ENCODE measurements at regions not wholly inside any gene's neighbourhood (a gene's known extent, or its start where the extent isn't known, plus 50 kb on each side); places are given as distances from the start of the nearest gene placed in this dataset.

DNA sequence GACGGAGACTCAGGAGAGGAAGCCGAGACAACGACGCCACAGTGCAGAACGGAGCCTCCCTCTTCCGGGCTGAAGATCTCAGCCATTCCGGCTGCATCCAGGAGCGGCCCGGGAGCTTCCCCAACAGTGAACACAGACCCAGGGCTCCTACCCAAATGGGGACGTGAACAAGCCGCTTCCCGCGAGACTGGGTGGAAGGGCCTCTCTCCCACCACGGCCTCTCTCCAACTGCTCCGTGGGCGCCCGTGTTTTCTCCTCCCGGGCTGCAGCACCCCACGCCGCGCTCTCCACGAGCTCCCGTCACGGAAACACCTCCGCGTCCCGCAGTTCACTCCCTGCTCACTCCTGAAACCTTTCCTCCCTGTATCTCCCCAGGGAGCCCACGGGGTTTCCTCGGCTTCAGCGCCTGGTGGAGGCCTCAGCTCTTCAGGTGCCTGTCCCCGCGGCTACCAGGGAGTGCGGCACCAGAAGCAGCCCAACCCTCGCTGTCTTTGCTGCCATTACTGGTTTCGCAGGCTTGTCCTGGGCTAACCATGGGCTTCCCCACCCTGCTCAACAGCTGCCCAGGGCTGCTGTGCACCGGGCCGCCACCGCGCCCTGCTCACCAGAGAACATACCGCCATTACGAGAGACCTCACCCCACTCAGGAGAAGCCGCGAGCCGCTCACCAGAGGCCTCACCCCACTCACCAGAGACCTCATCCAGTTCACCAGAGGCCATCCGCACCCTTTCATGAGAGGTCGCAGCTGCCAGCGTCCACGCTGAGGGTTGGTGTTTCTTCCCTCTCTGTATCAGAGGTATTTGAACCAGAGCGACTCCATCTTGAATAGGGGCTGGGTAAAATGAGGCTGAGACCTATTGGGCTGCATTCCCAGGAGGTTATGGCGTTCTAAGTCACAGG is 922.8 kb downstream of the QKI start:
- H3K4me1 ChIP-seq (ENCODE audit: control insufficient read depth in 1 of 2, insufficient read depth in 2 of 2, low read length in 2 of 2) = no peaks in the 10 kb centered on the region
- TF ChIP-seq, protein P1, sequence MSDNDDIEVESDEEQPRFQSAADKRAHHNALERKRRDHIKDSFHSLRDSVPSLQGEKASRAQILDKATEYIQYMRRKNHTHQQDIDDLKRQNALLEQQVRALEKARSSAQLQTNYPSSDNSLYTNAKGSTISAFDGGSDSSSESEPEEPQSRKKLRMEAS (IDR thresholded peaks at IDR 0.05) = no peak
- TF ChIP-seq, protein P2, sequence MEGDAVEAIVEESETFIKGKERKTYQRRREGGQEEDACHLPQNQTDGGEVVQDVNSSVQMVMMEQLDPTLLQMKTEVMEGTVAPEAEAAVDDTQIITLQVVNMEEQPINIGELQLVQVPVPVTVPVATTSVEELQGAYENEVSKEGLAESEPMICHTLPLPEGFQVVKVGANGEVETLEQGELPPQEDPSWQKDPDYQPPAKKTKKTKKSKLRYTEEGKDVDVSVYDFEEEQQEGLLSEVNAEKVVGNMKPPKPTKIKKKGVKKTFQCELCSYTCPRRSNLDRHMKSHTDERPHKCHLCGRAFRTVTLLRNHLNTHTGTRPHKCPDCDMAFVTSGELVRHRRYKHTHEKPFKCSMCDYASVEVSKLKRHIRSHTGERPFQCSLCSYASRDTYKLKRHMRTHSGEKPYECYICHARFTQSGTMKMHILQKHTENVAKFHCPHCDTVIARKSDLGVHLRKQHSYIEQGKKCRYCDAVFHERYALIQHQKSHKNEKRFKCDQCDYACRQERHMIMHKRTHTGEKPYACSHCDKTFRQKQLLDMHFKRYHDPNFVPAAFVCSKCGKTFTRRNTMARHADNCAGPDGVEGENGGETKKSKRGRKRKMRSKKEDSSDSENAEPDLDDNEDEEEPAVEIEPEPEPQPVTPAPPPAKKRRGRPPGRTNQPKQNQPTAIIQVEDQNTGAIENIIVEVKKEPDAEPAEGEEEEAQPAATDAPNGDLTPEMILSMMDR (IDR thresholded peaks at IDR 0.05 in 2 of 3, conservative IDR thresholded peaks at IDR 0.05 in 1 of 3; ENCODE audit: borderline replicate concordance in 1 of 3, insufficient read depth in 1 of 3, low read depth in 2 of 3, low read length in 2 of 3) = no peak
- TF ChIP-seq SIN3A (IDR thresholded peaks at IDR 0.05; ENCODE audit: low read depth) (no peak), EZH2 (IDR thresholded peaks at IDR 0.05) (no peak), CEBPB (IDR thresholded peaks at IDR 0.05; ENCODE audit: low read depth) (no peak), SP1 (IDR thresholded peaks at IDR 0.05; ENCODE audit: low read depth) (no peak), ZFX (IDR thresholded peaks at IDR 0.05) (no peak), EZH2phosphoT487 (IDR thresholded peaks at IDR 0.05; ENCODE audit: borderline replicate concordance) (no peak), JUND (IDR thresholded peaks at IDR 0.05) (no peak), TCF7L2 (IDR thresholded peaks at IDR 0.05; ENCODE audit: borderline replicate concordance, extremely low read depth, insufficient read depth, insufficient read length) (no peak), SRF (IDR thresholded peaks at IDR 0.05; ENCODE audit: low read depth) (no peak), CBX3 (IDR thresholded peaks at IDR 0.05; ENCODE audit: low read depth) (no peak), FOSL1 (IDR thresholded peaks at IDR 0.05; ENCODE audit: low read depth) (no peak), ZNF274 (IDR thresholded peaks at IDR 0.05; ENCODE audit: low read depth, low read length) (no peak), POLR2A (IDR thresholded peaks at IDR 0.05; ENCODE audit: borderline replicate concordance, extremely low read depth, insufficient read depth, insufficient read length) (no peak), YY1 (IDR thresholded peaks at IDR 0.05; ENCODE audit: extremely low read depth, insufficient replicate concordance, low read depth, low read length) (no peak)
- TF ChIP-seq, protein P3, sequence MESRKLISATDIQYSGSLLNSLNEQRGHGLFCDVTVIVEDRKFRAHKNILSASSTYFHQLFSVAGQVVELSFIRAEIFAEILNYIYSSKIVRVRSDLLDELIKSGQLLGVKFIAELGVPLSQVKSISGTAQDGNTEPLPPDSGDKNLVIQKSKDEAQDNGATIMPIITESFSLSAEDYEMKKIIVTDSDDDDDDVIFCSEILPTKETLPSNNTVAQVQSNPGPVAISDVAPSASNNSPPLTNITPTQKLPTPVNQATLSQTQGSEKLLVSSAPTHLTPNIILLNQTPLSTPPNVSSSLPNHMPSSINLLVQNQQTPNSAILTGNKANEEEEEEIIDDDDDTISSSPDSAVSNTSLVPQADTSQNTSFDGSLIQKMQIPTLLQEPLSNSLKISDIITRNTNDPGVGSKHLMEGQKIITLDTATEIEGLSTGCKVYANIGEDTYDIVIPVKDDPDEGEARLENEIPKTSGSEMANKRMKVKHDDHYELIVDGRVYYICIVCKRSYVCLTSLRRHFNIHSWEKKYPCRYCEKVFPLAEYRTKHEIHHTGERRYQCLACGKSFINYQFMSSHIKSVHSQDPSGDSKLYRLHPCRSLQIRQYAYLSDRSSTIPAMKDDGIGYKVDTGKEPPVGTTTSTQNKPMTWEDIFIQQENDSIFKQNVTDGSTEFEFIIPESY (IDR thresholded peaks at IDR 0.05; ENCODE audit: extremely low read depth, insufficient replicate concordance, low read length) = no peak
- TF ChIP-seq, protein P4, sequence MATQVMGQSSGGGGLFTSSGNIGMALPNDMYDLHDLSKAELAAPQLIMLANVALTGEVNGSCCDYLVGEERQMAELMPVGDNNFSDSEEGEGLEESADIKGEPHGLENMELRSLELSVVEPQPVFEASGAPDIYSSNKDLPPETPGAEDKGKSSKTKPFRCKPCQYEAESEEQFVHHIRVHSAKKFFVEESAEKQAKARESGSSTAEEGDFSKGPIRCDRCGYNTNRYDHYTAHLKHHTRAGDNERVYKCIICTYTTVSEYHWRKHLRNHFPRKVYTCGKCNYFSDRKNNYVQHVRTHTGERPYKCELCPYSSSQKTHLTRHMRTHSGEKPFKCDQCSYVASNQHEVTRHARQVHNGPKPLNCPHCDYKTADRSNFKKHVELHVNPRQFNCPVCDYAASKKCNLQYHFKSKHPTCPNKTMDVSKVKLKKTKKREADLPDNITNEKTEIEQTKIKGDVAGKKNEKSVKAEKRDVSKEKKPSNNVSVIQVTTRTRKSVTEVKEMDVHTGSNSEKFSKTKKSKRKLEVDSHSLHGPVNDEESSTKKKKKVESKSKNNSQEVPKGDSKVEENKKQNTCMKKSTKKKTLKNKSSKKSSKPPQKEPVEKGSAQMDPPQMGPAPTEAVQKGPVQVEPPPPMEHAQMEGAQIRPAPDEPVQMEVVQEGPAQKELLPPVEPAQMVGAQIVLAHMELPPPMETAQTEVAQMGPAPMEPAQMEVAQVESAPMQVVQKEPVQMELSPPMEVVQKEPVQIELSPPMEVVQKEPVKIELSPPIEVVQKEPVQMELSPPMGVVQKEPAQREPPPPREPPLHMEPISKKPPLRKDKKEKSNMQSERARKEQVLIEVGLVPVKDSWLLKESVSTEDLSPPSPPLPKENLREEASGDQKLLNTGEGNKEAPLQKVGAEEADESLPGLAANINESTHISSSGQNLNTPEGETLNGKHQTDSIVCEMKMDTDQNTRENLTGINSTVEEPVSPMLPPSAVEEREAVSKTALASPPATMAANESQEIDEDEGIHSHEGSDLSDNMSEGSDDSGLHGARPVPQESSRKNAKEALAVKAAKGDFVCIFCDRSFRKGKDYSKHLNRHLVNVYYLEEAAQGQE (IDR thresholded peaks at IDR 0.05; ENCODE audit: low read depth) = no peak
- TF ChIP-seq, protein P5, sequence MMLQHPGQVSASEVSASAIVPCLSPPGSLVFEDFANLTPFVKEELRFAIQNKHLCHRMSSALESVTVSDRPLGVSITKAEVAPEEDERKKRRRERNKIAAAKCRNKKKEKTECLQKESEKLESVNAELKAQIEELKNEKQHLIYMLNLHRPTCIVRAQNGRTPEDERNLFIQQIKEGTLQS (IDR thresholded peaks at IDR 0.05) = no peak
- intact Hi-C loops (cut with micrococcal nuclease) = no loop called here

More for the DNA sequence above, 922.8 kb downstream of the QKI start:
- ChIA-PET CTCF (no interaction called here), POLR2A (no interaction called here), RAD21 (ENCODE audit: low non-redundant PET in 1 of 2, low total read pairs in 2 of 2, uncharacterized antibody in 2 of 2, unreplicated experiment in 2 of 2) (no interaction called here)
- ATAC-seq = no peak
- H3K36me3 ChIP-seq (ENCODE audit: control insufficient read depth in 1 of 2, insufficient read depth in 2 of 2, low read length in 2 of 2) = no peaks in the 10 kb centered on the region
- no peak overlapping the region for H3K9ac ChIP-seq (ENCODE audit: low read length)
- H3K27me3 ChIP-seq (ENCODE audit: insufficient read depth, low read length) = no peaks in the 10 kb centered on the region
- no peaks in the 10 kb centered on the region for H3K79me2 ChIP-seq (ENCODE audit: insufficient read depth, low read length)
- H3K4me2 ChIP-seq (ENCODE audit: low read length) = no peak overlapping the region
- no peak overlapping the region for H3K27ac ChIP-seq (ENCODE audit: low read depth, low read length)
- DNase-seq (ENCODE audit: low read depth, low spot score) = no peak
- H3K9me3 ChIP-seq (ENCODE audit: control insufficient read depth in 1 of 2, insufficient read depth in 1 of 2, low read depth in 1 of 2, low read length in 2 of 2) = no peaks in the 10 kb centered on the region; a peak in 1 of 4 replicates
- H4K20me1 ChIP-seq (ENCODE audit: insufficient read depth) = no peaks in the 10 kb centered on the region
- BruUV-seq (replicated peaks) = no TSS peak
- H2AFZ ChIP-seq (ENCODE audit: low read depth, low read length, poor library complexity, severe bottlenecking) = no peak overlapping the region
- H3K9me2 ChIP-seq (ENCODE audit: insufficient read depth) = no peaks in the 10 kb centered on the region
- no peak overlapping the region for H3K4me3 ChIP-seq (replicated peaks in 1 of 2; ENCODE audit: low read depth in 1 of 2, low read length in 2 of 2)
